T-cell (primary cell): ENCODE measurements at regions not wholly inside any gene's neighbourhood (a gene's known extent, or its start where the extent isn't known, plus 50 kb on each side); places are given as distances from the start of the nearest gene placed in this dataset.

ENCODE experiments used
- ATAC-seq, 4 experiments: fragments of 200-7000 bp in 3 of 4; fragments of 150-1000 bp in 1 of 4; cut with Tn5 transposase; replicated peaks in 1 of 4; 1 replicate in 3 of 4; 2 replicates in 1 of 4; pipeline ENCODE4 v1.10.0; 2021; ENCODE audit warnings: moderate library complexity in 3 of 4, mild to moderate bottlenecking in 2 of 4, moderate number of reproducible peaks in 1 of 4
- CTCF ChIA-PET, 2 donors: fragments of 300-600 bp; sonication (Branson Sonifier 250); formaldehyde crosslinking; loops; one replicate each; lab custom pipeline; 2022; ENCODE audit warnings: antibody characterized with exemption in 2 of 2; lab: Charles Lee
- POLR2A ChIA-PET, 2 donors: fragments of 300-600 bp; sonication (Branson Sonifier 250); formaldehyde crosslinking; loops; one replicate each; lab custom pipeline; 2022; ENCODE audit warnings: antibody characterized with exemption in 2 of 2; lab: Charles Lee
- DNase-seq, 35 experiments: peaks; one replicate each; pipeline versions ENCODE4 v3.0.0 to v3.0.0-alpha.2; 2013 to 2023
- H3K27ac ChIP-seq: one replicate; pipeline ENCODE4 v1.5.1; 2013; ENCODE audit warnings: low read length
- H3K27me3 ChIP-seq, 2 experiments: replicated peaks in 1 of 2; 1 replicate in 1 of 2; 2 replicates in 1 of 2; pipeline versions ENCODE4 v1.6.1 to v1.7.0; 2013; ENCODE audit warnings: low read length in 1 of 2, mixed read lengths in 1 of 2; ENCODE audit not compliant: control insufficient read depth in 2 of 2, insufficient read depth in 2 of 2; ENCODE audit errors: extremely low read depth in 1 of 2
- H3K36me3 ChIP-seq, 2 donors: 1 replicate in 1 of 2; 2 replicates in 1 of 2; pipeline versions ENCODE4 v1.6.1 to v1.7.0; 2013; ENCODE audit warnings: low read length in 1 of 2; ENCODE audit not compliant: control insufficient read depth in 2 of 2, insufficient read depth in 1 of 2; ENCODE audit errors: extremely low read depth in 1 of 2
- H3K4me1 ChIP-seq, 2 experiments: 1 replicate in 1 of 2; 2 replicates in 1 of 2; pipeline versions ENCODE4 v1.6.1 to v1.7.0; 2013; ENCODE audit warnings: low read length in 2 of 2, mixed read lengths in 1 of 2; ENCODE audit not compliant: insufficient read depth in 2 of 2, control insufficient read depth in 1 of 2; ENCODE audit errors: extremely low read depth in 1 of 2
- H3K4me3 ChIP-seq, 2 donors: 1 replicate in 1 of 2; 2 replicates in 1 of 2; pipeline versions ENCODE4 v1.5.1 to v1.7.0; 2013; ENCODE audit warnings: mild to moderate bottlenecking in 2 of 2, low read length in 1 of 2, moderate library complexity in 1 of 2; ENCODE audit not compliant: control insufficient read depth in 1 of 2; ENCODE audit errors: extremely low read depth in 1 of 2
- H3K9me3 ChIP-seq: 2 replicates; pipeline ENCODE4 v1.7.0; 2013
- H3K27ac Mint-ChIP-seq, 2 donors: one replicate each; pipeline ENCODE4 v1.8.0; 2020 to 2021; ENCODE audit warnings: mild to moderate bottlenecking in 2 of 2, mixed read lengths in 2 of 2
- H3K27me3 Mint-ChIP-seq, 2 donors: one replicate each; pipeline ENCODE4 v1.8.0; 2021 to 2022; ENCODE audit warnings: mixed read lengths in 2 of 2
- H3K36me3 Mint-ChIP-seq: one replicate; pipeline ENCODE4 v1.8.0; 2021; ENCODE audit warnings: mixed read lengths
- H3K4me1 Mint-ChIP-seq, 3 donors: one replicate each; pipeline ENCODE4 v1.8.0; 2020 to 2022; ENCODE audit warnings: mixed read lengths in 3 of 3, mild to moderate bottlenecking in 1 of 3
- H3K4me3 Mint-ChIP-seq, 3 donors: one replicate each; pipeline ENCODE4 v1.8.0; 2020 to 2022; ENCODE audit warnings: mild to moderate bottlenecking in 3 of 3, mixed read lengths in 3 of 3, moderate library complexity in 3 of 3
- H3K9me3 Mint-ChIP-seq, 3 donors: one replicate each; pipeline ENCODE4 v1.8.0; 2020 to 2022; ENCODE audit warnings: mixed read lengths in 3 of 3
- WGBS: methylation state at CpG from one replicate; pipeline ENCODE4 v1.1.5; 2013; ENCODE audit warnings: missing lambda C conversion rate; ENCODE audit not compliant: insufficient coverage; 5-methylcytosine and 5-hydroxymethylcytosine counted together

- Mint-ChIP-seq H3K27ac (no peak overlapping the region), H3K9me3 (no peaks in the 10 kb centered on the region), H3K4me1 (no peaks in the 10 kb centered on the region), H3K4me3 (no peak overlapping the region), H3K36me3 (no peaks in the 10 kb centered on the region), H3K27me3 (peaks cover 0 to 3% of the 10 kb centered on the region in 2 donors)
- H3K4me1 ChIP-seq: no peaks in the 10 kb centered on the region
- H3K9me3 ChIP-seq: no peaks in the 10 kb centered on the region
- WGBS: no CpG with 5 or more reads among the region's 3 CpGs
- H3K27ac ChIP-seq: no peak overlapping the region
- H3K36me3 ChIP-seq: no peaks in the 10 kb centered on the region
- H3K4me3 ChIP-seq: no peak overlapping the region
- DNase-seq: no peak
- CTCF ChIA-PET: no interaction called here
- no peak for ATAC-seq
- no peaks in the 10 kb centered on the region for H3K27me3 ChIP-seq
- POLR2A ChIA-PET: no interaction called here
Observed at GRCh38 chr17:70654706-70655105, 485.4 kb downstream of the KCNJ2 start.

- no peaks in the 10 kb centered on the region for H3K36me3 ChIP-seq
- H3K27ac ChIP-seq: no peak overlapping the region
- no peaks in the 10 kb centered on the region for H3K9me3 Mint-ChIP-seq
- H3K4me3 ChIP-seq: no peak overlapping the region
- H3K27me3 Mint-ChIP-seq: peaks cover 0 to 3% of the 10 kb centered on the region in 2 donors
- no peaks in the 10 kb centered on the region for H3K4me1 ChIP-seq
- H3K36me3 Mint-ChIP-seq: no peaks in the 10 kb centered on the region
- no peak overlapping the region for H3K27ac Mint-ChIP-seq
- H3K4me1 Mint-ChIP-seq: no peaks in the 10 kb centered on the region
- POLR2A ChIA-PET: no interaction called here
- ATAC-seq (no peak), DNase-seq (no peak)
- no peaks in the 10 kb centered on the region for H3K27me3 ChIP-seq
- H3K9me3 ChIP-seq: no peaks in the 10 kb centered on the region
- H3K4me3 Mint-ChIP-seq: no peak overlapping the region
- CTCF ChIA-PET: interaction anchor here in 1 of 2 donors (0.7 kb wide), 1 partner anchor 19 kb away, joined by 3 read pairs; no protein-coding TSS in a partner anchor
- WGBS: no CpG with 5 or more reads among the region's 2 CpGs
Observed at GRCh38 chr17:70655176-70655958, 486.0 kb downstream of the KCNJ2 start.

- ChIA-PET POLR2A (no interaction called here), CTCF (no interaction called here)
- no peaks in the 10 kb centered on the region for H3K9me3 Mint-ChIP-seq
- H3K27me3 Mint-ChIP-seq: no peaks in the 10 kb centered on the region
- H3K4me3 Mint-ChIP-seq: no peak overlapping the region
- Histone ChIP-seq H3K27me3 (no peaks in the 10 kb centered on the region), H3K4me1 (no peaks in the 10 kb centered on the region), H3K36me3 (no peaks in the 10 kb centered on the region), H3K9me3 (no peaks in the 10 kb centered on the region), H3K4me3 (no peak overlapping the region), H3K27ac (no peak overlapping the region)
- H3K36me3 Mint-ChIP-seq: no peaks in the 10 kb centered on the region
- no peak for ATAC-seq
- 86% methylated on average over 2 of the region's 3 CpGs for WGBS
- no peak for DNase-seq
- H3K27ac Mint-ChIP-seq: no peak overlapping the region
- H3K4me1 Mint-ChIP-seq: no peaks in the 10 kb centered on the region
Observed at GRCh38 chr17:70658317-70658716, 489.0 kb downstream of the KCNJ2 start.

- no peaks in the 10 kb centered on the region for H3K36me3 Mint-ChIP-seq
- H3K27ac ChIP-seq: no peak overlapping the region
- no peak overlapping the region for H3K4me3 ChIP-seq
- WGBS: 67% methylated on average over 1 of the region's 2 CpGs
- H3K27me3 Mint-ChIP-seq: no peaks in the 10 kb centered on the region
- no peaks in the 10 kb centered on the region for H3K4me1 Mint-ChIP-seq
- H3K27ac Mint-ChIP-seq: no peak overlapping the region
- ATAC-seq: no peak
- DNase-seq: no peak
- H3K4me1 ChIP-seq: no peaks in the 10 kb centered on the region
- no peak overlapping the region for H3K4me3 Mint-ChIP-seq
- no peaks in the 10 kb centered on the region for H3K9me3 Mint-ChIP-seq
- no peaks in the 10 kb centered on the region for H3K36me3 ChIP-seq
- no peaks in the 10 kb centered on the region for H3K9me3 ChIP-seq
- H3K27me3 ChIP-seq: no peaks in the 10 kb centered on the region
- ChIA-PET CTCF (no interaction called here), POLR2A (no interaction called here)
Observed at GRCh38 chr17:70658840-70659239, 489.5 kb downstream of the KCNJ2 start.

- ATAC-seq: no peak
- ChIA-PET CTCF (no interaction called here), POLR2A (no interaction called here)
- no peaks in the 10 kb centered on the region for H3K9me3 ChIP-seq
- Mint-ChIP-seq H3K9me3 (peaks cover 0 to 4% (median 0%) of the 10 kb centered on the region in 3 donors), H3K27me3 (no peaks in the 10 kb centered on the region), H3K4me3 (no peak overlapping the region), H3K36me3 (no peaks in the 10 kb centered on the region), H3K27ac (no peak overlapping the region), H3K4me1 (no peaks in the 10 kb centered on the region)
- H3K4me3 ChIP-seq: no peak overlapping the region
- 69% methylated on average over 5 of the region's 10 CpGs for WGBS
- H3K27me3 ChIP-seq: no peaks in the 10 kb centered on the region
- no peaks in the 10 kb centered on the region for H3K4me1 ChIP-seq
- H3K36me3 ChIP-seq: no peaks in the 10 kb centered on the region
- no peak overlapping the region for H3K27ac ChIP-seq
- no peak for DNase-seq
Observed at GRCh38 chr17:70661342-70662222, 492.2 kb downstream of the KCNJ2 start.

- POLR2A ChIA-PET: no interaction called here
- ATAC-seq: no peak
- H3K27me3 ChIP-seq: no peaks in the 10 kb centered on the region
- no peak overlapping the region for H3K27ac ChIP-seq
- H3K4me3 Mint-ChIP-seq: no peak overlapping the region
- no peaks in the 10 kb centered on the region for H3K27me3 Mint-ChIP-seq
- no peak overlapping the region for H3K27ac Mint-ChIP-seq
- 69% methylated on average over 3 of the region's 10 CpGs for WGBS
- H3K9me3 ChIP-seq: no peaks in the 10 kb centered on the region
- H3K9me3 Mint-ChIP-seq: peaks cover 0 to 4% (median 0%) of the 10 kb centered on the region in 3 donors
- no peak overlapping the region for H3K4me3 ChIP-seq
- no peak for DNase-seq
- H3K36me3 Mint-ChIP-seq: no peaks in the 10 kb centered on the region
- CTCF ChIA-PET: no interaction called here
- no peaks in the 10 kb centered on the region for H3K36me3 ChIP-seq
- H3K4me1 Mint-ChIP-seq: no peaks in the 10 kb centered on the region
- no peaks in the 10 kb centered on the region for H3K4me1 ChIP-seq
Observed at GRCh38 chr17:70668276-70668937, 499.1 kb downstream of the KCNJ2 start.
